HL-60 (cell line): ENCODE measurements at regions not wholly inside any gene's neighbourhood (a gene's known extent, or its start where the extent isn't known, plus 50 kb on each side); places are given as distances from the start of the nearest gene placed in this dataset.

Experiments used
- DNase-seq, 2 experiments: peaks; one replicate each; pipeline ENCODE4 v3.0.0-alpha.2; 2010 to 2020; ENCODE audit warnings: low read depth in 1 of 2, low spot score in 1 of 2
- H3K27ac ChIP-seq: fragments of 250-450 bp; sonication (Bioruptor Pico); replicated peaks from 2 replicates; pipeline ENCODE4 v1.5.1; 2020; ENCODE audit warnings: mild to moderate bottlenecking, moderate library complexity
- H3K27me3 ChIP-seq: fragments of 250-450 bp; sonication (Bioruptor Pico); 2 replicates; pipeline ENCODE4 v1.5.1; 2021; ENCODE audit warnings: mild to moderate bottlenecking, moderate library complexity; ENCODE audit not compliant: insufficient read depth, poor library complexity, severe bottlenecking
- H3K4me3 ChIP-seq: replicated peaks from 2 replicates; pipeline ENCODE4 v1.5.1; 2011; ENCODE audit warnings: mild to moderate bottlenecking, control low read depth, low read length; ENCODE audit not compliant: insufficient read depth
- CTCF ChIP-seq: IDR thresholded peaks from one replicate; pipeline ENCODE4 v1.5.1; 2011; ENCODE audit warnings: low read length, control low read depth, inconsistent platforms; ENCODE audit not compliant: insufficient read depth
- GABPA ChIP-seq: IDR thresholded peaks from 2 replicates; pipeline ENCODE4 v1.6.1; 2012; ENCODE audit warnings: low read depth
- POLR2AphosphoS5 ChIP-seq: IDR thresholded peaks from 2 replicates; pipeline ENCODE4 v1.6.1; 2012; ENCODE audit warnings: low read depth
- SPI1 ChIP-seq: IDR thresholded peaks from 2 replicates; pipeline ENCODE4 v1.6.1; 2012; ENCODE audit warnings: low read depth, mild to moderate bottlenecking, borderline replicate concordance
- TF ChIP-seq, protein P1 (sequence below): IDR thresholded peaks from 2 replicates; pipeline ENCODE4 v1.6.1; 2012; ENCODE audit warnings: low read depth; ENCODE audit not compliant: insufficient replicate concordance

DNA sequence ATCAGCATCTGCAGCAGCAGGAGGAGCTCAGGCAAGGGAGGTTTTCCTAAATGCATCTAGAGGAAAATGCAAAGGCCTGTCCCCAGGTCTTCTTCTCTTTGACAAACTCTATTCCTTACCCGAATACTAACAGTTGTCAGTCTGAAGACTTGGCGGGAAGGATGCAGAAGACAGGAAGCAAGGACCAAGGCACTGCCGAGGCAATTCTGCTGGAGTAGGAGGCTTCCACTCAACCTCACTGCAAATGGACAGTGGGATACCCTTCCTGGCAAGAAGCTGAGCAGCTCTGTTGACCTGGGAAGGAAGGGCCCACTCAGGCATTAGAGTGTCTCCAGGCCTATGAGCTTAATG, 373.0 kb downstream of the CCSER2 start:
- H3K27me3 ChIP-seq: no peaks in the 10 kb centered on the region
- no peak for DNase-seq
- TF ChIP-seq POLR2AphosphoS5 (no peak), CTCF (no peak), SPI1 (no peak), GABPA (no peak)
- TF ChIP-seq, protein P1, sequence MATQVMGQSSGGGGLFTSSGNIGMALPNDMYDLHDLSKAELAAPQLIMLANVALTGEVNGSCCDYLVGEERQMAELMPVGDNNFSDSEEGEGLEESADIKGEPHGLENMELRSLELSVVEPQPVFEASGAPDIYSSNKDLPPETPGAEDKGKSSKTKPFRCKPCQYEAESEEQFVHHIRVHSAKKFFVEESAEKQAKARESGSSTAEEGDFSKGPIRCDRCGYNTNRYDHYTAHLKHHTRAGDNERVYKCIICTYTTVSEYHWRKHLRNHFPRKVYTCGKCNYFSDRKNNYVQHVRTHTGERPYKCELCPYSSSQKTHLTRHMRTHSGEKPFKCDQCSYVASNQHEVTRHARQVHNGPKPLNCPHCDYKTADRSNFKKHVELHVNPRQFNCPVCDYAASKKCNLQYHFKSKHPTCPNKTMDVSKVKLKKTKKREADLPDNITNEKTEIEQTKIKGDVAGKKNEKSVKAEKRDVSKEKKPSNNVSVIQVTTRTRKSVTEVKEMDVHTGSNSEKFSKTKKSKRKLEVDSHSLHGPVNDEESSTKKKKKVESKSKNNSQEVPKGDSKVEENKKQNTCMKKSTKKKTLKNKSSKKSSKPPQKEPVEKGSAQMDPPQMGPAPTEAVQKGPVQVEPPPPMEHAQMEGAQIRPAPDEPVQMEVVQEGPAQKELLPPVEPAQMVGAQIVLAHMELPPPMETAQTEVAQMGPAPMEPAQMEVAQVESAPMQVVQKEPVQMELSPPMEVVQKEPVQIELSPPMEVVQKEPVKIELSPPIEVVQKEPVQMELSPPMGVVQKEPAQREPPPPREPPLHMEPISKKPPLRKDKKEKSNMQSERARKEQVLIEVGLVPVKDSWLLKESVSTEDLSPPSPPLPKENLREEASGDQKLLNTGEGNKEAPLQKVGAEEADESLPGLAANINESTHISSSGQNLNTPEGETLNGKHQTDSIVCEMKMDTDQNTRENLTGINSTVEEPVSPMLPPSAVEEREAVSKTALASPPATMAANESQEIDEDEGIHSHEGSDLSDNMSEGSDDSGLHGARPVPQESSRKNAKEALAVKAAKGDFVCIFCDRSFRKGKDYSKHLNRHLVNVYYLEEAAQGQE: no peak

DNA sequence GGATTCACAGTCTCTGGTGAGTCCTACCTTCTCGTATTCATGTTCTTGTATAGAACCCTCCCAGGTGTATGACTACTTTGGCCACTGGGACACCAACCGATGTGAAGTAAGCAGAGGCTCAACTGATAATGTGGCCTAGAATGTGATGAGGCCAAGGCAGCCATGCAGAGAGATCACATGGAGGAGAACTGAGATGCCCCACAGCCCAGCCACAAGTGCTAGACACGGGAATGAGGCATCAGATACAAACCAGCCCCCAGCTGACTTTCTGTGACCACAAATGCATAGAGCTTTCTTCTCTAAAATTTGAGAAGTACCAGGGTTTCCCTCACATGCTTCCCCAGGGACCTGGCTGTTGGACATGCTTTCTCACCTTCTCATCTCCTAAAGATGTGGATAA, 375.7 kb downstream of the CCSER2 start:
- no peaks in the 10 kb centered on the region for H3K27me3 ChIP-seq
- TF ChIP-seq GABPA (no peak), POLR2AphosphoS5 (no peak), CTCF (no peak), SPI1 (no peak)
- TF ChIP-seq, protein P1: no peak
- no peak for DNase-seq
- no peak overlapping the region for H3K4me3 ChIP-seq
- no peak overlapping the region for H3K27ac ChIP-seq

More for the DNA sequence above, 373.0 kb downstream of the CCSER2 start:
- H3K4me3 ChIP-seq: no peak overlapping the region
- no peak overlapping the region for H3K27ac ChIP-seq

DNA sequence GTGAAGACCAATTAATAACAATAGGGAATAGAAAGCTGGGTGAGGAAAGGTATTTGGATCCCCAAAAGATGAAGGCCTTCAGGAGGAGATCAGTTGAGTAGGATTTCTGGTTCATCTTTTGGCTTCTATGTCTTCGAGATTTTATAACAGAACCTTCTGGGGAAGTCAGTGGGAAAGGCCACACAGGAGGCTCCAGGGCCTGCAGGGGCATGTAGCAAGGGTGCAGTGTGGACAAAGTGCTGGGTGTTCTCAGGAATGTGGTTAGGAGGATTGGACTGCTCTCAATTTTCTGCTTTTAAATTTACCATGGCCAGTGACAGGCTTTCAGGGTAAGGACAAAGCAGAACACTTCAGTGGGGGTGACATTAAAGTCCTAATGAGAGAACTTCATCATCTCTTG, 378.0 kb downstream of the CCSER2 start:
- TF ChIP-seq GABPA (no peak), POLR2AphosphoS5 (no peak), SPI1 (no peak), CTCF (no peak)
- TF ChIP-seq, protein P1: no peak
- no peak for DNase-seq
- no peak overlapping the region for H3K4me3 ChIP-seq
- H3K27me3 ChIP-seq: peaks cover 4% of the 10 kb centered on the region
- no peak overlapping the region for H3K27ac ChIP-seq
